ENCODE measurements at regions not wholly inside any gene's neighbourhood (a gene's known extent, or its start where the extent isn't known, plus 50 kb on each side); places are given as distances from the start of the nearest gene placed in this dataset.

- no peak for DNase-seq (ENCODE audit: low read depth)
- H3K4me3 ChIP-seq (ENCODE audit: low read depth, low read length) = no peak overlapping the region
- no peak for TF ChIP-seq CTCF (IDR thresholded peaks at IDR 0.05; ENCODE audit: control insufficient read depth, extremely low read depth, insufficient read depth)
Observed at GRCh38 chr2:60318544-60318943, 234.9 kb downstream of the BCL11A start.

- DNase-seq (ENCODE audit: low read depth) = no peak
- no peak overlapping the region for H3K4me3 ChIP-seq (ENCODE audit: low read depth, low read length)
- no peak for TF ChIP-seq CTCF (IDR thresholded peaks at IDR 0.05; ENCODE audit: control insufficient read depth, extremely low read depth, insufficient read depth)
Observed at GRCh38 chr2:60317844-60318243, 235.6 kb downstream of the BCL11A start.

- H3K4me3 ChIP-seq (ENCODE audit: low read depth, low read length) = no peak overlapping the region
- DNase-seq (ENCODE audit: low read depth) = no peak
- no peak for TF ChIP-seq CTCF (IDR thresholded peaks at IDR 0.05; ENCODE audit: control insufficient read depth, extremely low read depth, insufficient read depth)
Observed at GRCh38 chr2:60317034-60317386, 236.4 kb downstream of the BCL11A start.

GRCh38 chr2:60316381-60317033, 236.9 kb downstream of the BCL11A start:
- TF ChIP-seq CTCF (IDR thresholded peaks at IDR 0.05; ENCODE audit: control insufficient read depth, extremely low read depth, insufficient read depth) = no peak
- no peak overlapping the region for H3K4me3 ChIP-seq (ENCODE audit: low read depth, low read length)

GRCh38 chr2:60313470-60314172, 239.8 kb downstream of the BCL11A start:
- TF ChIP-seq CTCF (IDR thresholded peaks at IDR 0.05; ENCODE audit: control insufficient read depth, extremely low read depth, insufficient read depth) = no peak
- DNase-seq (ENCODE audit: low read depth) = no peak
- no peak overlapping the region for H3K4me3 ChIP-seq (ENCODE audit: low read depth, low read length)

More at GRCh38 chr2:60316381-60317033, 236.9 kb downstream of the BCL11A start:
- DNase-seq (ENCODE audit: low read depth) = no peak

- no peak overlapping the region for H3K4me3 ChIP-seq (ENCODE audit: low read depth, low read length)
- no peak for DNase-seq (ENCODE audit: low read depth)
- no peak for TF ChIP-seq CTCF (IDR thresholded peaks at IDR 0.05; ENCODE audit: control insufficient read depth, extremely low read depth, insufficient read depth)
Observed at GRCh38 chr2:60312618-60313017, 240.8 kb downstream of the BCL11A start.
